ENCODE measurements at regions not wholly inside any gene's neighbourhood (a gene's known extent, or its start where the extent isn't known, plus 50 kb on each side); places are given as distances from the start of the nearest gene placed in this dataset.

DNA sequence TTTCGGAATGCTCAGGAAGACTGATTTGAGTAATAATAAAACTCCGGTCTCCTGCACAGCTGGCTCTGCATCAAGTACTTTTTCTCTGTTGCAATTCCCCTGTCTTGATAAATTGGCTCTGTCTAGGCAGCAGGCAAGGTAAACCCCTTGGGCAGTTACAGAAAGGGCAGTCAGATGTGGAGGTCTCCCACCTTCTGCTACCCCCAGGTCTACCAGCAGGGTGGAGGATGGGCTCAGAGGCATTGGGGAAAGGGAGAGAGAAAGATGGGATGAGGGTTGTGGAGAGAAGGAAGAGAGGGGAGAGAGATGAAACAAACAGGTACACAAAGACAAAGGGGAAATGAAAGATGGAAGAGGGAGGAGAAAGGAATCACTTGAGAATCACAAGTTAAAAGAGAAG is 156.8 kb downstream of the MIS18A start:
- DNase-seq (ENCODE audit: low read depth), result no peak
- TF ChIP-seq CTCF (conservative IDR thresholded peaks at IDR 0.05; ENCODE audit: control insufficient read depth, insufficient read depth, low read depth, low read length), result no peak
- no peak overlapping the region for H3K4me3 ChIP-seq (ENCODE audit: control insufficient read depth, low read depth, low read length)

DNA sequence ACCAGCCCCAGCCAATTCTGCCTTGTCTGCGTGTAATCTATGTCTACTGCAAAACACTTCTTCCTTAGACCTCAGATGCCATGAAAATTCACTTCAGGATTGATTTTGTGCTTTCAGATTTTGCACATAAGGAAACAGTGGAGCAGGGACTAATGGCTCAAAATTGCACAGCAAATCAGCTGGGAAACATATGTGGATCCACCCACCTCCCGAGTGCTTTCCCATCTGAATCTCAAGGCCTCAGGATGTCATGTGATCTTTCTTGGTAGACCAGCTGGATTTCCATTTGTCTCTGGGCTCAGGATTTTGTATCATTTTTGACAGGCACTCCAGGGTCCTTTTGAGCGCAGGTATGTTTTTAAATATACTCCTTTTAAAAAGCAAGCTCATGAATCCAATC is 158.6 kb downstream of the MIS18A start:
- no peak for TF ChIP-seq CTCF (conservative IDR thresholded peaks at IDR 0.05; ENCODE audit: control insufficient read depth, insufficient read depth, low read depth, low read length)

GRCh38 chr21:32119811-32120210 is 159.0 kb downstream of the MIS18A start:
- TF ChIP-seq CTCF (conservative IDR thresholded peaks at IDR 0.05; ENCODE audit: control insufficient read depth, insufficient read depth, low read depth, low read length), result no peak
- no peak for DNase-seq (ENCODE audit: low read depth)

More for the DNA sequence above, 158.6 kb downstream of the MIS18A start:
- H3K4me3 ChIP-seq (ENCODE audit: control insufficient read depth, low read depth, low read length), result no peak overlapping the region
- DNase-seq (ENCODE audit: low read depth), result peak; percentile 13

DNA sequence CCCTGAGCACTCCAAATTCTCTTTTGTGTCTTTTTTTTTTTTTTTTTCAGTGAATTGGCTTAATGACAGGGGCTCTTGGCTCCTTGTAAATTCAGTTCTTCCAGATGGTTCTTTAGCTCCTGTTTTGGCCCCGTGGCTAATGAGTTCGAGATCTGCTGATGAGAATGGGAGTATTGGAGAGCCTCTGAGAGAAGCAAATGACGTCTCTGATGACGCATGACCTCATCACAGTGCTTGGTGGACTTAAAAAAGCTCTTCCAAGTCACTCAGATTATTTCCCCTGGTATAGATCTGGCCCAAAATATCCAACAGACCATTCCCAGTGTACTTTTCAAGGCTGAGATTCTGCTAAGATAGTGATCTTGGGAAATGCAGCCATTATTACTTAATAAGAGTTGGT is 159.5 kb downstream of the MIS18A start:
- TF ChIP-seq CTCF (conservative IDR thresholded peaks at IDR 0.05; ENCODE audit: control insufficient read depth, insufficient read depth, low read depth, low read length), result no peak
- peak; percentile 12 for DNase-seq (ENCODE audit: low read depth)
- H3K4me3 ChIP-seq (ENCODE audit: control insufficient read depth, low read depth, low read length), result no peak overlapping the region

More at GRCh38 chr21:32119811-32120210, 159.0 kb downstream of the MIS18A start:
- no peak overlapping the region for H3K4me3 ChIP-seq (ENCODE audit: control insufficient read depth, low read depth, low read length)

DNA sequence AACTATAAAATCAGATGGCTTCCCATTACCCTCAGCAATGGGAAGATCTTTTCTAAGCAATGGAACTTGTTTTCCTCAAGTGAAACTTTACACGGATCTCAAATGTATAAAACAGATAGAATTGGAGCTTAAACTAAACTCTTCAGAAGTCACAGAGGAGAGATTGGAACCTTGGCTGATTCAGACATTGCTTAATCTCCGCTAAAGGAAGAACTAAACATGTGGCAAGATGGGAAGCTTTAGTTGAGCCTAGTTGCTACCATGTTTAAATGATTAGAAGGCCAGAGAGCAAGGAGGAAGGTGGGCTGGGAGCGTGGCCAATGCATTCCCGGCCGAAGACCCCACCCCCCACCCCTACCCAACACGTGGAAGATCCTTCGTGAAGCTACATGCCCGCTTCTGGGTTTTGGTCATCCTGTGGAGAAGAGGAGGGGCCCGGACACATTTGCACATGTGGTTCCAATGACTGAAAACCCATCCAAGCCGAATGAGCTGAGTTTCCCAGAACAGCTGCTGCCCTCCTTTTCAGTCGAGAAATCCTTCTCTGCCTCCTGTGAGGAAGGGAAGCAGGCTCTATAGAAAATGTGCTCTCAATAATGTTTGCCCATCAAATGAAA is 164.3 kb downstream of the MIS18A start:
- TF ChIP-seq CTCF (conservative IDR thresholded peaks at IDR 0.05; ENCODE audit: control insufficient read depth, insufficient read depth, low read depth, low read length), result no peak
- peak; percentile 34 for DNase-seq (ENCODE audit: low read depth)
- H3K4me3 ChIP-seq (ENCODE audit: control insufficient read depth, low read depth, low read length), result no peak overlapping the region

- no peak for DNase-seq (ENCODE audit: low read depth)
- no peak overlapping the region for H3K4me3 ChIP-seq (ENCODE audit: control insufficient read depth, low read depth, low read length)
- TF ChIP-seq CTCF (conservative IDR thresholded peaks at IDR 0.05; ENCODE audit: control insufficient read depth, insufficient read depth, low read depth, low read length), result no peak
Measured at GRCh38 chr21:32113486-32113885, 165.4 kb downstream of the MIS18A start.

- no peak for DNase-seq (ENCODE audit: low read depth)
- no peak for TF ChIP-seq CTCF (conservative IDR thresholded peaks at IDR 0.05; ENCODE audit: control insufficient read depth, insufficient read depth, low read depth, low read length)
- no peak overlapping the region for H3K4me3 ChIP-seq (ENCODE audit: control insufficient read depth, low read depth, low read length)
Measured at GRCh38 chr21:32112195-32112594, 166.7 kb downstream of the MIS18A start.

All from fibroblast of mammary gland (primary cell).